ENCODE measurements at regions not wholly inside any gene's neighbourhood (a gene's known extent, or its start where the extent isn't known, plus 50 kb on each side); places are given as distances from the start of the nearest gene placed in this dataset.

DNA sequence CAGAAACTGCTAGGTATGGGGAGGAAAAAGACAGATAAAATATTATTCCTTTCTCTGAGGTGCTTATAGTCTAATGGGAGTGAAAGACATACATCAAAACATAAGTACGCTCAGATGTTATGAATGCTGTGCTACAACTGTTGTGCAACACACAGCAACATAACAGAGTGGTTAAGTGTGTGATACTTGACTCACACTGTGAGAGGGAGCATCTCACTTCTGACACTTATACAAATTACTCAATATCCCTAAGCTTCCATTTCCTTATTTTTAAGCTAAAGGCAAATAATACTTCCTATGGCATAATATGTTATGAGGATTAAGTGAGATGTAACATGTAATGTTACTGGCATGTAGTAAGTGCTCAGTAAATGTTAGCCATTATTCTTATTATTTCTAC is 110.6 kb upstream of the FER start:
- TF ChIP-seq, protein P1, sequence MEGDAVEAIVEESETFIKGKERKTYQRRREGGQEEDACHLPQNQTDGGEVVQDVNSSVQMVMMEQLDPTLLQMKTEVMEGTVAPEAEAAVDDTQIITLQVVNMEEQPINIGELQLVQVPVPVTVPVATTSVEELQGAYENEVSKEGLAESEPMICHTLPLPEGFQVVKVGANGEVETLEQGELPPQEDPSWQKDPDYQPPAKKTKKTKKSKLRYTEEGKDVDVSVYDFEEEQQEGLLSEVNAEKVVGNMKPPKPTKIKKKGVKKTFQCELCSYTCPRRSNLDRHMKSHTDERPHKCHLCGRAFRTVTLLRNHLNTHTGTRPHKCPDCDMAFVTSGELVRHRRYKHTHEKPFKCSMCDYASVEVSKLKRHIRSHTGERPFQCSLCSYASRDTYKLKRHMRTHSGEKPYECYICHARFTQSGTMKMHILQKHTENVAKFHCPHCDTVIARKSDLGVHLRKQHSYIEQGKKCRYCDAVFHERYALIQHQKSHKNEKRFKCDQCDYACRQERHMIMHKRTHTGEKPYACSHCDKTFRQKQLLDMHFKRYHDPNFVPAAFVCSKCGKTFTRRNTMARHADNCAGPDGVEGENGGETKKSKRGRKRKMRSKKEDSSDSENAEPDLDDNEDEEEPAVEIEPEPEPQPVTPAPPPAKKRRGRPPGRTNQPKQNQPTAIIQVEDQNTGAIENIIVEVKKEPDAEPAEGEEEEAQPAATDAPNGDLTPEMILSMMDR (IDR thresholded peaks at IDR 0.05): no peak
- TF ChIP-seq POLR2A (IDR thresholded peaks at IDR 0.05): no peak
